ENCODE measurements at regions not wholly inside any gene's neighbourhood (a gene's known extent, or its start where the extent isn't known, plus 50 kb on each side); places are given as distances from the start of the nearest gene placed in this dataset.

GRCh38 chr1:243933495-243933894 lies 83.5 kb upstream of the AKT3 start:
- no peak overlapping the region for H3K4me3 ChIP-seq (ENCODE audit: severe bottlenecking)
- no peak for ATAC-seq (ENCODE audit: low read depth)
- H3K36me3 ChIP-seq (ENCODE audit: low read depth) = no peaks in the 10 kb centered on the region
- no peaks in the 10 kb centered on the region for H3K27me3 ChIP-seq (ENCODE audit: insufficient read depth, poor library complexity, severe bottlenecking)
- no peak for DNase-seq (ENCODE audit: low spot score)
- TF ChIP-seq, protein P1, sequence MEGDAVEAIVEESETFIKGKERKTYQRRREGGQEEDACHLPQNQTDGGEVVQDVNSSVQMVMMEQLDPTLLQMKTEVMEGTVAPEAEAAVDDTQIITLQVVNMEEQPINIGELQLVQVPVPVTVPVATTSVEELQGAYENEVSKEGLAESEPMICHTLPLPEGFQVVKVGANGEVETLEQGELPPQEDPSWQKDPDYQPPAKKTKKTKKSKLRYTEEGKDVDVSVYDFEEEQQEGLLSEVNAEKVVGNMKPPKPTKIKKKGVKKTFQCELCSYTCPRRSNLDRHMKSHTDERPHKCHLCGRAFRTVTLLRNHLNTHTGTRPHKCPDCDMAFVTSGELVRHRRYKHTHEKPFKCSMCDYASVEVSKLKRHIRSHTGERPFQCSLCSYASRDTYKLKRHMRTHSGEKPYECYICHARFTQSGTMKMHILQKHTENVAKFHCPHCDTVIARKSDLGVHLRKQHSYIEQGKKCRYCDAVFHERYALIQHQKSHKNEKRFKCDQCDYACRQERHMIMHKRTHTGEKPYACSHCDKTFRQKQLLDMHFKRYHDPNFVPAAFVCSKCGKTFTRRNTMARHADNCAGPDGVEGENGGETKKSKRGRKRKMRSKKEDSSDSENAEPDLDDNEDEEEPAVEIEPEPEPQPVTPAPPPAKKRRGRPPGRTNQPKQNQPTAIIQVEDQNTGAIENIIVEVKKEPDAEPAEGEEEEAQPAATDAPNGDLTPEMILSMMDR (IDR thresholded peaks at IDR 0.05; ENCODE audit: poor library complexity, severe bottlenecking) = no peak
- H3K4me1 ChIP-seq (ENCODE audit: insufficient read depth, poor library complexity, severe bottlenecking) = no peaks in the 10 kb centered on the region
- no peak overlapping the region for H3K27ac ChIP-seq (ENCODE audit: poor library complexity, severe bottlenecking)
- H3K9me3 ChIP-seq (ENCODE audit: severe bottlenecking) = no peaks in the 10 kb centered on the region

DNA sequence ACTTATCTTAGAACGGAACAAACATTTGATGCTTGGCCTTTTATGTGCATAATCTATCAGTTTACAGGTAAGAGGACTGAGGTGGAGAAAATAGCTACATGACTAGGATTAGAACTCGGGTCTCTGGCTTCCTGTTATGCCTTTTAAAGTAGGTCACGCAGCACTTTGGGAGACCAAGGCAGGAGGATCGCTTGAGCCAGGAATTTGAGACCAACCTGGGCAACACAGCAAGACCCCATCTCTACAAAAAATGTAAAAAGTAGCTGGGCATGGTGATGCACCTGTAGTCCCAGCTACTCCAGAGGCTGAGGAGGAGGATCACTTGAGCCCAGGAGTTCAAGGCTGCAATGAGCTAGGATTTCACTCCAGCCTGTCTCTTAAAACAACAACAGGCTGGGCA lies 81.9 kb upstream of the AKT3 start:
- no peak for ATAC-seq (ENCODE audit: low read depth)

GRCh38 chr1:243930822-243931671 lies 81.0 kb upstream of the AKT3 start:
- H3K4me3 ChIP-seq (ENCODE audit: severe bottlenecking) = no peak overlapping the region
- H3K27me3 ChIP-seq (ENCODE audit: insufficient read depth, poor library complexity, severe bottlenecking) = no peaks in the 10 kb centered on the region
- DNase-seq (ENCODE audit: low spot score) (no peak), ATAC-seq (ENCODE audit: low read depth) (no peak)
- TF ChIP-seq, protein P1 (IDR thresholded peaks at IDR 0.05; ENCODE audit: poor library complexity, severe bottlenecking) = no peak
- H3K36me3 ChIP-seq (ENCODE audit: low read depth) = no peaks in the 10 kb centered on the region
- no peaks in the 10 kb centered on the region for H3K9me3 ChIP-seq (ENCODE audit: severe bottlenecking)
- no peak overlapping the region for H3K27ac ChIP-seq (ENCODE audit: poor library complexity, severe bottlenecking)
- peaks cover 13% of the 10 kb centered on the region for H3K4me1 ChIP-seq (ENCODE audit: insufficient read depth, poor library complexity, severe bottlenecking)

More for the DNA sequence above, 81.9 kb upstream of the AKT3 start:
- DNase-seq (ENCODE audit: low spot score) = no peak
- no peaks in the 10 kb centered on the region for H3K9me3 ChIP-seq (ENCODE audit: severe bottlenecking)
- no peaks in the 10 kb centered on the region for H3K36me3 ChIP-seq (ENCODE audit: low read depth)
- no peak overlapping the region for H3K27ac ChIP-seq (ENCODE audit: poor library complexity, severe bottlenecking)
- TF ChIP-seq, protein P1 (IDR thresholded peaks at IDR 0.05; ENCODE audit: poor library complexity, severe bottlenecking) = no peak
- H3K4me3 ChIP-seq (ENCODE audit: severe bottlenecking) = no peak overlapping the region
- peaks cover 7% of the 10 kb centered on the region for H3K4me1 ChIP-seq (ENCODE audit: insufficient read depth, poor library complexity, severe bottlenecking)
- H3K27me3 ChIP-seq (ENCODE audit: insufficient read depth, poor library complexity, severe bottlenecking) = no peaks in the 10 kb centered on the region

GRCh38 chr1:243927381-243927780 lies 77.3 kb upstream of the AKT3 start:
- Histone ChIP-seq H3K27ac (ENCODE audit: poor library complexity, severe bottlenecking) (peak overlapping the region; percentile 30), H3K4me1 (ENCODE audit: insufficient read depth, poor library complexity, severe bottlenecking) (peaks cover 23% of the 10 kb centered on the region), H3K9me3 (ENCODE audit: severe bottlenecking) (no peaks in the 10 kb centered on the region), H3K27me3 (ENCODE audit: insufficient read depth, poor library complexity, severe bottlenecking) (no peaks in the 10 kb centered on the region), H3K36me3 (ENCODE audit: low read depth) (no peaks in the 10 kb centered on the region), H3K4me3 (ENCODE audit: severe bottlenecking) (no peak overlapping the region)
- DNase-seq (ENCODE audit: low spot score) (no peak), ATAC-seq (ENCODE audit: low read depth) (no peak)
- TF ChIP-seq, protein P1 (IDR thresholded peaks at IDR 0.05; ENCODE audit: poor library complexity, severe bottlenecking) = no peak

GRCh38 chr1:243926803-243927245 lies 76.8 kb upstream of the AKT3 start:
- no peak overlapping the region for H3K4me3 ChIP-seq (ENCODE audit: severe bottlenecking)
- peaks cover 23% of the 10 kb centered on the region for H3K4me1 ChIP-seq (ENCODE audit: insufficient read depth, poor library complexity, severe bottlenecking)
- DNase-seq (ENCODE audit: low spot score) (no peak), ATAC-seq (ENCODE audit: low read depth) (peak; percentile 81)
- H3K9me3 ChIP-seq (ENCODE audit: severe bottlenecking) = no peaks in the 10 kb centered on the region
- TF ChIP-seq, protein P1 (IDR thresholded peaks at IDR 0.05; ENCODE audit: poor library complexity, severe bottlenecking) = no peak
- no peaks in the 10 kb centered on the region for H3K36me3 ChIP-seq (ENCODE audit: low read depth)
- H3K27ac ChIP-seq (ENCODE audit: poor library complexity, severe bottlenecking) = peak overlapping the region; percentile 30
- no peaks in the 10 kb centered on the region for H3K27me3 ChIP-seq (ENCODE audit: insufficient read depth, poor library complexity, severe bottlenecking)

Data from RWPE2 (cell line).